ENCODE measurements at regions not wholly inside any gene's neighbourhood (a gene's known extent, or its start where the extent isn't known, plus 50 kb on each side); places are given as distances from the start of the nearest gene placed in this dataset.
A peak's percentile ranks its signal among the peaks of the same experiment; 100 is the strongest.
"Not testable (repeated sequence)": the region's sequence is repeated elsewhere in the genome, so short reads cannot be mapped to it uniquely, and the experiment has no call there.

DNA sequence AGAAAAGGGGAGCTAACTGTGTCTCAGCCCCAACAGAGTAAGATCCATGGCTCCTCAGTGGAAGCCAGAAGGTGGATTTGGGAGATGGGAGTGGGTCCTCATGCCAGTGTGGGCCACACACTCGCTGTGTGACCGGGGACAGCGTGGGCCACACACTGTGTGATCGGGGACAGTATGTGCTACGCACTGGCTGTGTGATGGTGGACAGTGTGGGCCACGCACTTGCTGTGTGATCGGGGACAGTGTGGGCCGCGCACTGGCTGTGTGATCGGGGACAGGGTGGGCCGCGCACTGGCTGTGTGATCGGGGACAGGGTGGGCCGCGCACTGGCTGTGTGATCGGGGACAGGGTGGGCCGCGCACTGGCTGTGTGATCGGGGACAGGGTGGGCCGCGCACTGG, 282.5 kb downstream of the NXPE2 start:
- not testable (repeated sequence) for H3K4me1 ChIP-seq (ENCODE audit: control insufficient read depth, insufficient read depth, low read length); DNase-seq; H3K36me3 ChIP-seq (ENCODE audit: control insufficient read depth, insufficient read depth, low read length); H3K27me3 ChIP-seq (ENCODE audit: control insufficient read depth, insufficient read depth, low read length); H3K27ac ChIP-seq (ENCODE audit: low read length); H3K9me3 ChIP-seq (replicated peaks; ENCODE audit: control insufficient read depth, low read depth, low read length); H3K4me3 ChIP-seq (ENCODE audit: low read length)
- WGBS (ENCODE audit: insufficient coverage) = 83% methylated on average over 11 of the region's 21 CpGs

DNA sequence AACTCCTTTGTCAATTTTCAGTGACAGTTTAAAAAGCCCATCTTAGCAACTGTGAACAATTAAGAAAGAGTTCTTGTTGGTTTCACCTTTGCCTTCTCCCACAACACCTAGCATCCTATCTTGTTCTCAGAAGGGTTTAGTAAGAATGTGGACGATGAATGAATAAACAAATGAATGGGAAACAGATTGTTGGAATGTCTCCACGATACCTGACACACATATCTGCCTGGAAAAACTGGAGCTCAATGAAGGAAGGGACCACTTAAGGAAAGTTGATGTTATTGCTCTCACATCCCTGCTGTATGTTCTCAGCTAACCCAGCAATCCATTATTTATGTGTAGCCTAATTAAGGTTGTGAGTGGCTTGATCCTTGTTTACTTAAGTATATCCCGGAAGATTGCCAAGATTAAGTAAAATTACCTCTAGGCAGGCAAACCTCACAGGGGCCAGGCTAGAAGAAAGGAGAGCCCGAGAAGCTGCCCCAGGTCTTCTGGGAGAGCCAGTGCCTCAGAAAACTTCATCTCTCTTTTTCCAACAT, 286.4 kb downstream of the NXPE2 start:
- DNase-seq = no peak
- Histone ChIP-seq H3K4me1 (ENCODE audit: control insufficient read depth, insufficient read depth, low read length) (no peaks in the 10 kb centered on the region), H3K27ac (ENCODE audit: low read length) (no peak overlapping the region), H3K4me3 (ENCODE audit: low read length) (no peak overlapping the region), H3K27me3 (ENCODE audit: control insufficient read depth, insufficient read depth, low read length) (no peaks in the 10 kb centered on the region), H3K9me3 (replicated peaks; ENCODE audit: control insufficient read depth, low read depth, low read length) (no peaks in the 10 kb centered on the region), H3K36me3 (ENCODE audit: control insufficient read depth, insufficient read depth, low read length) (no peaks in the 10 kb centered on the region)
- WGBS (ENCODE audit: insufficient coverage) = no CpG with 5 or more reads among the region's 4 CpGs

DNA sequence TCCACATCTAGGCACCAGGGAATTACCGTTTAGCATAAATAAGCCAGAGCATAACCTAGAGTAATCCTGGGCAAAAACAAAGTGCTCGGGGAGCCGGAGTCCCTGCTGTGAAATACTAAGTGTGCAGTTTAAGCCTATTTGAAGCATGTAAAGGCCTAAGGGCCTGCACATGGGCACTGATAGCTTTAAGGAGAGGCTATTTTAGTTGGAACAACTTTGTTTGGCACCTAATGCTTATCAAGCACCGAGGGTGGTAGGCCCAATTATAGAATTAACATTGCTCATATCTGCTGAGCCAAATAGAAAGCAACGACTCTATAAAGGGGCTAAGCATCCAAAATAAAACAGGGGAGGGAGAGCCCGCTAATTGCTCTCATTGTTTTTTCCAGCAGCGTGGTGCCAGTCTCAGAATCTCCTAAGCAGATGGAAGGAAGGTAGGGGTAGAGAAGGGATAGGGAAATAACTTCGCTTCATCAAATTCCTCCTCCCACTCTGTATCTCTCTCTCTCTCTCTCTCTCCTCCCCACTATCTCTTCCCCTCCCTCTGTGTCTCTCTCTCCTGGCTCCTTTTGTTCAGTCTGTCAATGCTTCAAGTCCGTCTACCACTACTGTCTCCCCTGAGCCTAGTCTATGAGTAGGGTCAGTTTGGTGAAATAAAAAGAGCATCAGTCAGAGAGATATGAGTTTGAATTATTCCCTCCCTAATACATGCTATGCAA, 292.8 kb downstream of the NXPE2 start:
- Histone ChIP-seq H3K27me3 (ENCODE audit: control insufficient read depth, insufficient read depth, low read length) (no peaks in the 10 kb centered on the region), H3K9me3 (replicated peaks; ENCODE audit: control insufficient read depth, low read depth, low read length) (no peaks in the 10 kb centered on the region), H3K4me3 (ENCODE audit: low read length) (no peak overlapping the region), H3K36me3 (ENCODE audit: control insufficient read depth, insufficient read depth, low read length) (no peaks in the 10 kb centered on the region), H3K27ac (ENCODE audit: low read length) (no peak overlapping the region), H3K4me1 (ENCODE audit: control insufficient read depth, insufficient read depth, low read length) (no peaks in the 10 kb centered on the region)
- DNase-seq = no peak
- 60% methylated on average over 1 of the region's 9 CpGs for WGBS (ENCODE audit: insufficient coverage)

DNA sequence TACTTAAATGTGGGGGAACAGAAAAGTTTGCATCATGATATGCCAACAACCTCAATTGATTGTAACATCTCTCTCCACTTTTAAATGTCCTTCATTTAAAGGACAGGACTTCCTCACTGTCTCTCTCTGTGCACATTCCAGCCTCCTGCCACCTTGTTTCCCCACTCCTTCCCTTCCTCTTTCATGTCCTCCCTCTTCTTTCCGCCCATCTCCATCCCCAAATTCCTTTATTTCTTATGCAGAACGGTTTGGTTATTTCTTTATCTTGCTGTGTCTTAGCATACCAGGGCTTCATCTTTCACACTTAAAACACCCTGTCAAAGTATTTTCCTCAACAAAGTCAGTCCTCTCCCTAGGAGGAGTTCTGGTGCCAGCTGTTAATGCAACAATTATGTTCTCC, 293.8 kb downstream of the NXPE2 start:
- H3K4me3 ChIP-seq (ENCODE audit: low read length) = no peak overlapping the region
- DNase-seq = no peak
- peaks cover 1% of the 10 kb centered on the region for H3K4me1 ChIP-seq (ENCODE audit: control insufficient read depth, insufficient read depth, low read length)
- 59% methylated on average over 2 of the region's 2 CpGs for WGBS (ENCODE audit: insufficient coverage)
- H3K27ac ChIP-seq (ENCODE audit: low read length) = no peak overlapping the region
- H3K27me3 ChIP-seq (ENCODE audit: control insufficient read depth, insufficient read depth, low read length) = no peaks in the 10 kb centered on the region
- no peaks in the 10 kb centered on the region for H3K36me3 ChIP-seq (ENCODE audit: control insufficient read depth, insufficient read depth, low read length)
- no peaks in the 10 kb centered on the region for H3K9me3 ChIP-seq (replicated peaks; ENCODE audit: control insufficient read depth, low read depth, low read length)

DNA sequence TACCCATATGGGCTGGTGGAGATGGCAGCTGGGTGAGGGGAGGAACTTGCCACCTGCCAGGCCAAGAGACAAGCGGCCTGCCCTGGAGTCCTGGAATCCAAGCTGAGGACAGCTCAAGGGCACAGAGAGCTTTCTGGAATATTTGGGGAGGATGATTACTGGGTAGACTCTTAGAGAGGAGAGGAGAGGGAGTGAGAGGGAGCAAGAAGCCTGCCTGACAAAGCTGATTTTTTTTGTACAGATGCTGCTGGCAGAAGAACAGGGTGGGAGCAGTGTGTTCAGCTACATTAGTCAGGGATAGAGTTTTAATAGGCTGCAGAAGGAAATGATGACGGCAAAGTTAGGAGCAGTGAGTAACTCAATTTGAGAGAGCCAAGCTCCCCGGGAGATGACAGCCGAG, 299.3 kb downstream of the NXPE2 start:
- WGBS (ENCODE audit: insufficient coverage) = 32% methylated on average over 4 of the region's 4 CpGs
- Histone ChIP-seq H3K4me3 (ENCODE audit: low read length) (no peak overlapping the region), H3K4me1 (ENCODE audit: control insufficient read depth, insufficient read depth, low read length) (peaks cover 13% of the 10 kb centered on the region), H3K27ac (ENCODE audit: low read length) (no peak overlapping the region), H3K27me3 (ENCODE audit: control insufficient read depth, insufficient read depth, low read length) (no peaks in the 10 kb centered on the region), H3K36me3 (ENCODE audit: control insufficient read depth, insufficient read depth, low read length) (no peaks in the 10 kb centered on the region), H3K9me3 (replicated peaks; ENCODE audit: control insufficient read depth, low read depth, low read length) (no peaks in the 10 kb centered on the region)
- peak; percentile 68 for DNase-seq

DNA sequence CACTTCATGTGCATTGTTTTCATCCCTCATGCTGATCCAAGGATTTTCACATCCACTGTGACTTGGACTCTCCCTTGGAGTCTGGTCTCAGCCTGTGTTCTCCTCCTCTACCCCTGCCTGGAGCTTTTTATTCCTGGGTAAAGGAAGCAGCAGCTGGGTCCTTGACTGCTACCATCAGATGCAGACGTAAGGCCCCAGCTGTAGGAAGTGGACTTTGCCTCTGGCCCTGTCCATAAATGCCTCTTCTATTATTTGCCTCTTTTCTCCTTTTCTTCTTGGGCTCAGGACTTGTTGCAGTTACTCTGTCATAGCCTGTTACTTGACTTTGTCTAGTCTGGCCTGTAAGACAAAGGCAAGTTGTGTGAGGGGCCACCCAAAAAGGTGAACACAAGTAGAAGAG, 303.8 kb downstream of the NXPE2 start:
- no peaks in the 10 kb centered on the region for H3K27me3 ChIP-seq (ENCODE audit: control insufficient read depth, insufficient read depth, low read length)
- WGBS (ENCODE audit: insufficient coverage) = 75% methylated on average over 1 of the region's 1 CpG
- H3K9me3 ChIP-seq (replicated peaks; ENCODE audit: control insufficient read depth, low read depth, low read length) = no peaks in the 10 kb centered on the region
- no peaks in the 10 kb centered on the region for H3K36me3 ChIP-seq (ENCODE audit: control insufficient read depth, insufficient read depth, low read length)
- H3K4me1 ChIP-seq (ENCODE audit: control insufficient read depth, insufficient read depth, low read length) = peaks cover 12% of the 10 kb centered on the region
- H3K4me3 ChIP-seq (ENCODE audit: low read length) = no peak overlapping the region
- no peak overlapping the region for H3K27ac ChIP-seq (ENCODE audit: low read length)
- DNase-seq = no peak

DNA sequence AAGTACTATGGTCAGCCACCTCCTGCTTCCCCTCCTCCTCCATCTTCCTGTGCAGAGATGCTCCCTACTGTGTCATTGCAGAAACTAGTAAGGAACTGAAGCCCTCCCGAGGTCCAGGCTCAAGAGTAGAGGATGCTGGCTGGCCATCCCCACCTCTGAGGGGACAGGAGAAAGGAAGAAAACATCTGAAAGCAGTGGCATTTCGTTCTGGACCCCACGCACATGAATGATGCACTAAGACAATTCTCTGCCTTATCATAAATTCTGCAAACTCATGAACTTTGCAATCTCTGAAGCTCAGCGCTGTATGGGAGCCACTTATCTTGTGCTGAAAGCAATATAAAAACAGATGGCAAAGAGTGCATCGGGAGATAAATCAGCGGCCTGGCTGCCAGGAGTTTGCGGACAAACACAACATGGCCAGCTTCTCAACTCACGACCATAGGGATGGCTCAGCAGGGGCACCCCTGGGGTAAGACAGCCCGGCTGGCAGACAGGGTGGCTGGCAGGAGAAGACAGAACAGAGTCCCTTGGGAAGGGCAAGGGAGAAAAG, 306.4 kb downstream of the NXPE2 start:
- no peak for DNase-seq
- no peaks in the 10 kb centered on the region for H3K36me3 ChIP-seq (ENCODE audit: control insufficient read depth, insufficient read depth, low read length)
- WGBS (ENCODE audit: insufficient coverage) = 70% methylated on average over 7 of the region's 9 CpGs

DNA sequence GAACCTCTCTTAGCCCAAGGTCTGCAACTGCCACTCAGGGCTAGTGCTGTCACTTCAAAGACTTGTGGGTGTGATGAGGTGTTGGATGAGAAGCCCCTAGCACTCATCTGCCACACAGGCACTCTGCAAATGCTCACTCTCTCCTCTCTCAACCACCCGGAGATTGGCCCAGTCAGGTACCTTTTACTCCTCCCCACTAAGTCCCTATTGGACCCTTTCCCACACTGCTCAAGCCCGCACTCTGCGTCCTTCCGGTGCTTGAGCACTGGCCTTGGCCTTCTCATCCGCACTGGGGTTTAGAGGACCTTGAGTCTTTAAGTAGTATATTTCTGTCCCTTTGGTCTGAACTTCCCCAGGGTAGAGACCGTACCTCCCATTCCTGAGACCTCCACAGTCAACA, 308.0 kb downstream of the NXPE2 start:
- no peak for DNase-seq
- Histone ChIP-seq H3K4me1 (ENCODE audit: control insufficient read depth, insufficient read depth, low read length) (no peaks in the 10 kb centered on the region), H3K36me3 (ENCODE audit: control insufficient read depth, insufficient read depth, low read length) (no peaks in the 10 kb centered on the region), H3K4me3 (ENCODE audit: low read length) (no peak overlapping the region), H3K9me3 (replicated peaks; ENCODE audit: control insufficient read depth, low read depth, low read length) (no peaks in the 10 kb centered on the region), H3K27ac (ENCODE audit: low read length) (no peak overlapping the region), H3K27me3 (ENCODE audit: control insufficient read depth, insufficient read depth, low read length) (no peaks in the 10 kb centered on the region)
- WGBS (ENCODE audit: insufficient coverage) = no CpG with 5 or more reads among the region's 6 CpGs

More for the DNA sequence above, 306.4 kb downstream of the NXPE2 start:
- Histone ChIP-seq H3K9me3 (replicated peaks; ENCODE audit: control insufficient read depth, low read depth, low read length) (no peaks in the 10 kb centered on the region), H3K27ac (ENCODE audit: low read length) (no peak overlapping the region), H3K4me1 (ENCODE audit: control insufficient read depth, insufficient read depth, low read length) (no peaks in the 10 kb centered on the region), H3K4me3 (ENCODE audit: low read length) (no peak overlapping the region), H3K27me3 (ENCODE audit: control insufficient read depth, insufficient read depth, low read length) (no peaks in the 10 kb centered on the region)

DNA sequence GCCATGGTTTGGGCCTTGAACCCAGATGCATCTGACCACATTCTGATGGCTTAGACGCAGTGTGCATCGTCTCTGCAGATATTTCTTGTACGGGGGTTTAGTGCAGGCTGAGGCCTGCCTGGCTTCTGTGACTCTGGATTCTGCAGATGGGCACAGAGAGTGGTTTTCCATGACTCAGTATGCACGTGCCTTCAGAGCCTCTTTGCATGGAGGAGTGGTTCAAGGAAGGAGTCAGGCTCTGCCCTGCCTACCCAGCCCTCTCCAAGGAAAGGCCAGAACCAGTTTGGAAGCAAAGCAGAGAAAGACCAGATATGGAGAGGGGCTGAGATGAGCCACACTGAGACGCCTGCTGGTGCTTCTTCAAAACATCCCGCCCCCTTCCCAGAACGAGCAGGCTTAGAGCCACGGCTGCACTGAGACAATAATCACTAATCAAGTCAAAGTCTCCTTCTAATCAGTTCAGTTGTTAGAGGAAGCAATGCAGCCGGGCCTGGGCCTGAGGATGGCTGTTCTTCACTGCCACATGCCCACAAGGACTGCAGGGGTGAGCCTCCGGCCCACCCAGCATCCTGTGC, 308.9 kb downstream of the NXPE2 start:
- 69% methylated on average over 8 of the region's 10 CpGs for WGBS (ENCODE audit: insufficient coverage)
- peak; percentile 7 for DNase-seq
- no peaks in the 10 kb centered on the region for H3K36me3 ChIP-seq (ENCODE audit: control insufficient read depth, insufficient read depth, low read length)
- H3K4me3 ChIP-seq (ENCODE audit: low read length) = no peak overlapping the region
- H3K27ac ChIP-seq (ENCODE audit: low read length) = no peak overlapping the region
- H3K9me3 ChIP-seq (replicated peaks; ENCODE audit: control insufficient read depth, low read depth, low read length) = no peaks in the 10 kb centered on the region
- no peaks in the 10 kb centered on the region for H3K27me3 ChIP-seq (ENCODE audit: control insufficient read depth, insufficient read depth, low read length)
- no peaks in the 10 kb centered on the region for H3K4me1 ChIP-seq (ENCODE audit: control insufficient read depth, insufficient read depth, low read length)

DNA sequence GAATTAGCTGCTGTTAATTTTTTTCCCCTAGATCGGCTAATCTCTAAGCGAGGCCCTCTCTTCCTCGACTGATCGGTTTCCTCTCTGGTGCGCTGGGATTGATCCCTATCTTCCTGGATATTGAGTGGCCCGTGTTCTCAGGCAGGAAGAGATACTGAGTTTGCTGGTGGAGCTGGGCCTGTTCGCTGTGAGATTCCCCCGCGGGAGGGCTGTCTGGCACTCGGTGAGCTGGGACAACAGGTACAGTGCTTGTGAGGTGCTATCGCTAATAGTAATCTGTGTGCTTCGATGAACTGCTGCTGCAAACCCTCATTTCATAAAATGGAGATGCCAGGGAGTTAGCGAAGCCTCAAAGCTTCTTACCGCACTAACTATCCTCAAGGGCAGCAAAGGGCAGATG, 310.3 kb downstream of the NXPE2 start:
- Histone ChIP-seq H3K36me3 (ENCODE audit: control insufficient read depth, insufficient read depth, low read length) (no peaks in the 10 kb centered on the region), H3K4me1 (ENCODE audit: control insufficient read depth, insufficient read depth, low read length) (no peaks in the 10 kb centered on the region), H3K27me3 (ENCODE audit: control insufficient read depth, insufficient read depth, low read length) (no peaks in the 10 kb centered on the region), H3K4me3 (ENCODE audit: low read length) (no peak overlapping the region), H3K9me3 (replicated peaks; ENCODE audit: control insufficient read depth, low read depth, low read length) (no peaks in the 10 kb centered on the region), H3K27ac (ENCODE audit: low read length) (no peak overlapping the region)
- no peak for DNase-seq
- whole genome bisulfite sequencing (ENCODE audit: insufficient coverage) = 82% methylated on average over 9 of the region's 14 CpGs

Data from muscle of leg (tissue), 3 donors.